Mesenchymal stem cell (in vitro differentiated cells and primary cell): ENCODE measurements at regions not wholly inside any gene's neighbourhood (a gene's known extent, or its start where the extent isn't known, plus 50 kb on each side); places are given as distances from the start of the nearest gene placed in this dataset.
A peak's percentile ranks its signal among the peaks of the same experiment; 100 is the strongest.

ENCODE experiments used
- DNase-seq: peaks from one replicate; pipeline ENCODE4 v3.0.0-alpha.2; 2013
- H2AFZ ChIP-seq: one replicate; pipeline ENCODE4 v1.6.1; 2013; ENCODE audit warnings: low read depth, mild to moderate bottlenecking, control low read depth, inconsistent platforms, low read length, moderate library complexity
- H2AK5ac ChIP-seq: 2 replicates; pipeline ENCODE4 v1.6.1; 2013; ENCODE audit warnings: low read length, moderate library complexity, mild to moderate bottlenecking, inconsistent platforms; ENCODE audit not compliant: severe bottlenecking
- H2BK120ac ChIP-seq: one replicate; pipeline ENCODE4 v1.6.1; 2013; ENCODE audit warnings: low read depth, mild to moderate bottlenecking, inconsistent platforms, low read length, moderate library complexity
- H2BK12ac ChIP-seq, 2 experiments: one replicate each; pipeline ENCODE4 v1.6.1; 2013; ENCODE audit warnings: inconsistent platforms in 2 of 2, low read length in 2 of 2, mild to moderate bottlenecking in 2 of 2, moderate library complexity in 2 of 2, control low read depth in 1 of 2
- H2BK15ac ChIP-seq: one replicate; pipeline ENCODE4 v1.6.1; 2013; ENCODE audit warnings: mild to moderate bottlenecking, low read depth, inconsistent platforms; ENCODE audit not compliant: poor library complexity, severe bottlenecking
- H2BK5ac ChIP-seq: 2 replicates; pipeline ENCODE4 v1.6.1; 2013; ENCODE audit warnings: low read depth, mild to moderate bottlenecking, low read length, control low read depth, inconsistent platforms; ENCODE audit not compliant: poor library complexity, severe bottlenecking
- H3K14ac ChIP-seq, 2 experiments: one replicate each; pipeline ENCODE4 v1.6.1; 2013; ENCODE audit warnings: inconsistent platforms in 2 of 2, low read length in 2 of 2, control low read depth in 1 of 2, mild to moderate bottlenecking in 1 of 2, moderate library complexity in 1 of 2
- H3K18ac ChIP-seq, 2 experiments: one replicate each; pipeline ENCODE4 v1.6.1; 2013; ENCODE audit warnings: inconsistent platforms in 2 of 2, low read length in 2 of 2, control low read depth in 1 of 2, low read depth in 1 of 2, mild to moderate bottlenecking in 1 of 2
- H3K23ac ChIP-seq, 2 experiments: one replicate each; pipeline ENCODE4 v1.6.1; 2013; ENCODE audit warnings: inconsistent platforms in 2 of 2, low read length in 2 of 2, mild to moderate bottlenecking in 2 of 2, moderate library complexity in 2 of 2, control low read depth in 1 of 2
- H3K27ac ChIP-seq: 2 replicates; pipeline ENCODE4 v1.5.1; 2013; ENCODE audit warnings: mild to moderate bottlenecking, moderate library complexity, low read length, control low read depth, inconsistent platforms; ENCODE audit not compliant: poor library complexity, severe bottlenecking
- H3K27me3 ChIP-seq, 2 experiments: 2 replicates each; pipeline versions ENCODE4 v1.6.1 to v1.7.0; 2013; ENCODE audit warnings: low read length in 2 of 2, mild to moderate bottlenecking in 2 of 2, moderate library complexity in 2 of 2, control low read depth in 1 of 2, inconsistent platforms in 1 of 2; ENCODE audit not compliant: control insufficient read depth in 1 of 2, insufficient read depth in 1 of 2
- H3K36me3 ChIP-seq, 2 experiments: 2 replicates each; pipeline versions ENCODE4 v1.6.1 to v1.7.0; 2013; ENCODE audit warnings: low read length in 2 of 2, control low read depth in 1 of 2, inconsistent platforms in 1 of 2, low read depth in 1 of 2, mild to moderate bottlenecking in 1 of 2; ENCODE audit not compliant: insufficient read depth in 2 of 2, control insufficient read depth in 1 of 2
- H3K4ac ChIP-seq, 2 experiments: one replicate each; pipeline ENCODE4 v1.6.1; 2013; ENCODE audit warnings: inconsistent platforms in 2 of 2, low read length in 2 of 2, mild to moderate bottlenecking in 2 of 2, moderate library complexity in 2 of 2, control low read depth in 1 of 2, low read depth in 1 of 2
- H3K4me1 ChIP-seq: 2 replicates; pipeline ENCODE4 v1.6.1; 2013; ENCODE audit warnings: low read depth, low read length, control low read depth; ENCODE audit not compliant: control insufficient read depth, insufficient read depth
- H3K4me2 ChIP-seq: 2 replicates; pipeline ENCODE4 v1.6.1; 2013; ENCODE audit warnings: low read length, mild to moderate bottlenecking, inconsistent platforms; ENCODE audit not compliant: poor library complexity, severe bottlenecking
- H3K4me3 ChIP-seq, 2 experiments: 2 replicates each; pipeline versions ENCODE4 v1.5.1 to v1.7.0; 2013; ENCODE audit warnings: low read length in 2 of 2, mild to moderate bottlenecking in 2 of 2, control low read depth in 1 of 2, low read depth in 1 of 2; ENCODE audit not compliant: insufficient read depth in 1 of 2
- H3K79me1 ChIP-seq: replicated peaks from 2 replicates; pipeline ENCODE4 v1.6.1; 2013; ENCODE audit warnings: mild to moderate bottlenecking, control low read depth, low read length, inconsistent platforms; ENCODE audit not compliant: poor library complexity, severe bottlenecking
- H3K9ac ChIP-seq: 2 replicates; pipeline ENCODE4 v1.7.0; 2013; ENCODE audit warnings: mild to moderate bottlenecking, low read length, moderate library complexity
- H3K9me3 ChIP-seq: 2 replicates; pipeline ENCODE4 v1.7.0; 2013; ENCODE audit warnings: mild to moderate bottlenecking, low read length; ENCODE audit not compliant: control insufficient read depth
- H4K8ac ChIP-seq: one replicate; pipeline ENCODE4 v1.6.1; 2013; ENCODE audit warnings: inconsistent platforms, mild to moderate bottlenecking, low read length, moderate library complexity
- H4K91ac ChIP-seq: one replicate; pipeline ENCODE4 v1.6.1; 2013; ENCODE audit warnings: mild to moderate bottlenecking, low read length, inconsistent platforms
- WGBS: methylation state at CpG from one replicate; pipeline ENCODE4 v1.1.7; 2013; ENCODE audit warnings: mixed read lengths; 5-methylcytosine and 5-hydroxymethylcytosine counted together

- Histone ChIP-seq H3K9ac (no peak overlapping the region), H2BK12ac (no peak overlapping the region), H3K27me3 (no peaks in the 10 kb centered on the region), H2BK120ac (no peak overlapping the region), H4K91ac (no peak overlapping the region), H3K4me3 (no peak overlapping the region), H3K4me2 (no peak overlapping the region), H2AK5ac (no peak overlapping the region), H2AFZ (no peak overlapping the region), H3K9me3 (no peaks in the 10 kb centered on the region), H3K79me1 (no peaks in the 10 kb centered on the region), H2BK15ac (no peak overlapping the region), H3K14ac (no peak overlapping the region), H3K36me3 (no peaks in the 10 kb centered on the region), H3K4me1 (peaks cover 1% of the 10 kb centered on the region), H3K4ac (no peak overlapping the region), H3K23ac (no peak overlapping the region), H3K27ac (no peak overlapping the region), H2BK5ac (no peak overlapping the region), H4K8ac (no peak overlapping the region), H3K18ac (no peak overlapping the region)
- 85% methylated on average over 4 of the region's 11 CpGs for WGBS
- DNase-seq: no peak
These were observed 183.4 kb downstream of the KLF13 start for GRCh38 chr15:31510057-31510456.

GRCh38 chr15:31511707-31512310, 185.2 kb downstream of the KLF13 start:
- Histone ChIP-seq H2BK120ac (no peak overlapping the region), H3K23ac (no peak overlapping the region), H4K8ac (no peak overlapping the region), H3K4me1 (peaks cover 1% of the 10 kb centered on the region), H3K27me3 (no peaks in the 10 kb centered on the region), H2AFZ (no peak overlapping the region), H3K27ac (peak overlapping the region; percentile 38), H2BK12ac (no peak overlapping the region), H3K36me3 (no peaks in the 10 kb centered on the region), H3K14ac (no peak overlapping the region), H3K4ac (no peak overlapping the region), H3K4me3 (no peak overlapping the region), H3K9ac (no peak overlapping the region), H2BK15ac (no peak overlapping the region), H3K79me1 (no peaks in the 10 kb centered on the region), H2BK5ac (no peak overlapping the region), H3K18ac (no peak overlapping the region), H3K4me2 (no peak overlapping the region), H3K9me3 (no peaks in the 10 kb centered on the region), H2AK5ac (no peak overlapping the region), H4K91ac (no peak overlapping the region)
- no peak for DNase-seq
- WGBS: 80% methylated on average over 7 of the region's 7 CpGs

DNA sequence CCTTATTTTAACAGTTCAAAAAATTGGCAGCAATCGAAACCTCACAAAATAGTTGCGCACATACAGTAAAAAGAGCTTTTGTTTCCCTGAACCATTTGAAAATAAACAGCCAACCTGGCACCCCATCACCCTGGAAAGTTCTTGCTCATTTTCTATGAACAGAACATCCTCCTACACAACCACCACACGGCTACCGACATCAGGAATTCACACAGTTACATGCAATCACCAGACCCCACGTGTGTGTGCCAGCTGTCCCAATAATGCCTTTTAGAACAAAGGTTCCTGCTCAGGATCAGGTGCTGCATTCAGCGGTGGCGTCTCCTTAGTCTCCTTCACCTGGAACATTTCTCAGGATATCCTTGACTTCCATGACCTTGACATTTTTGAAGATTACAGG, 186.5 kb downstream of the KLF13 start:
- Histone ChIP-seq H4K91ac (no peak overlapping the region), H2BK120ac (no peak overlapping the region), H3K4me2 (no peak overlapping the region), H2AFZ (no peak overlapping the region), H2BK12ac (no peak overlapping the region), H3K14ac (no peak overlapping the region), H3K18ac (no peak overlapping the region), H3K79me1 (no peaks in the 10 kb centered on the region), H2AK5ac (no peak overlapping the region), H3K9me3 (no peaks in the 10 kb centered on the region), H3K9ac (no peak overlapping the region), H3K4ac (no peak overlapping the region), H3K4me3 (no peak overlapping the region), H3K23ac (no peak overlapping the region), H4K8ac (no peak overlapping the region), H2BK5ac (no peak overlapping the region), H3K27ac (no peak overlapping the region), H2BK15ac (no peak overlapping the region), H3K36me3 (no peaks in the 10 kb centered on the region), H3K4me1 (peaks cover 1% of the 10 kb centered on the region), H3K27me3 (no peaks in the 10 kb centered on the region)
- DNase-seq: no peak
- 90% methylated on average over 7 of the region's 7 CpGs for WGBS

- H2AFZ ChIP-seq: no peak overlapping the region
- no peak overlapping the region for H2BK120ac ChIP-seq
- H2BK15ac ChIP-seq: no peak overlapping the region
- H2BK5ac ChIP-seq: no peak overlapping the region
- WGBS: 66% methylated on average over 1 of the region's 1 CpG
- H3K4me2 ChIP-seq: no peak overlapping the region
- no peak overlapping the region for H3K14ac ChIP-seq
- no peak overlapping the region for H3K4ac ChIP-seq
- no peak overlapping the region for H2BK12ac ChIP-seq
- H3K23ac ChIP-seq: no peak overlapping the region
- H3K9me3 ChIP-seq: no peaks in the 10 kb centered on the region
- H3K9ac ChIP-seq: no peak overlapping the region
- no peaks in the 10 kb centered on the region for H3K36me3 ChIP-seq
- H3K79me1 ChIP-seq: no peaks in the 10 kb centered on the region
- no peak overlapping the region for H3K18ac ChIP-seq
- no peaks in the 10 kb centered on the region for H3K27me3 ChIP-seq
- no peak overlapping the region for H2AK5ac ChIP-seq
- peaks cover 1% of the 10 kb centered on the region for H3K4me1 ChIP-seq
- no peak for DNase-seq
- no peak overlapping the region for H4K8ac ChIP-seq
- no peak overlapping the region for H4K91ac ChIP-seq
- no peak overlapping the region for H3K4me3 ChIP-seq
- H3K27ac ChIP-seq: no peak overlapping the region
These were observed 189.8 kb downstream of the KLF13 start for GRCh38 chr15:31516440-31516839.
